Activated T-helper 17 cell treated with anti-CD3 and anti-CD28 coated beads, Interleukin-2, amount 50 U/mL, for 72 hours (primary cell): ENCODE measurements at regions not wholly inside any gene's neighbourhood (a gene's known extent, or its start where the extent isn't known, plus 50 kb on each side); places are given as distances from the start of the nearest gene placed in this dataset.
"Not testable (repeated sequence)": the region's sequence is repeated elsewhere in the genome, so short reads cannot be mapped to it uniquely, and the experiment has no call there.

ENCODE experiments used
- ATAC-seq: fragments of 150-1000 bp; cut with Tn5 transposase; replicated peaks from 2 replicates; pipeline ENCODE4 v1.10.0; 2021; ENCODE audit warnings: mild to moderate bottlenecking, moderate library complexity
- H3K27ac Mint-ChIP-seq: one replicate; pipeline ENCODE4 v1.8.0; 2022; ENCODE audit warnings: mixed read lengths
- H3K27me3 Mint-ChIP-seq: one replicate; pipeline ENCODE4 v1.8.0; 2022; ENCODE audit warnings: mixed read lengths
- H3K36me3 Mint-ChIP-seq: one replicate; pipeline ENCODE4 v1.8.0; 2022; ENCODE audit warnings: low read depth, mild to moderate bottlenecking, mixed read lengths
- H3K4me1 Mint-ChIP-seq: one replicate; pipeline ENCODE4 v1.8.0; 2022; ENCODE audit warnings: mixed read lengths
- H3K4me3 Mint-ChIP-seq: one replicate; pipeline ENCODE4 v1.8.0; 2022; ENCODE audit warnings: mild to moderate bottlenecking, mixed read lengths
- H3K9me3 Mint-ChIP-seq: one replicate; pipeline ENCODE4 v1.8.0; 2022; ENCODE audit warnings: mixed read lengths

- H3K4me3 Mint-ChIP-seq: peak overlapping the region; percentile 56
- no peak for ATAC-seq
These were observed 350.6 kb upstream of the RUNX1 start for GRCh38 chr21:35399706-35400105.

GRCh38 chr21:35399002-35399530 is 350.0 kb upstream of the RUNX1 start:
- H3K4me1 Mint-ChIP-seq: peaks cover 23% of the 10 kb centered on the region
- H3K27me3 Mint-ChIP-seq: no peaks in the 10 kb centered on the region
- no peaks in the 10 kb centered on the region for H3K36me3 Mint-ChIP-seq
- peak overlapping the region; percentile 2 for H3K27ac Mint-ChIP-seq
- H3K9me3 Mint-ChIP-seq: no peaks in the 10 kb centered on the region
- peak overlapping the region; percentile 56 for H3K4me3 Mint-ChIP-seq
- no peak for ATAC-seq

More at GRCh38 chr21:35399706-35400105, 350.6 kb upstream of the RUNX1 start:
- H3K9me3 Mint-ChIP-seq: no peaks in the 10 kb centered on the region
- H3K4me1 Mint-ChIP-seq: peaks cover 23% of the 10 kb centered on the region
- no peaks in the 10 kb centered on the region for H3K27me3 Mint-ChIP-seq
- no peak overlapping the region for H3K27ac Mint-ChIP-seq
- no peaks in the 10 kb centered on the region for H3K36me3 Mint-ChIP-seq

- Mint-ChIP-seq H3K9me3 (no peaks in the 10 kb centered on the region), H3K36me3 (no peaks in the 10 kb centered on the region), H3K27ac (no peak overlapping the region), H3K27me3 (no peaks in the 10 kb centered on the region), H3K4me3 (peak overlapping the region; percentile 56), H3K4me1 (peaks cover 23% of the 10 kb centered on the region)
- ATAC-seq: no peak
These were observed 349.4 kb upstream of the RUNX1 start for GRCh38 chr21:35398346-35398982.

- H3K4me1 Mint-ChIP-seq: peaks cover 23% of the 10 kb centered on the region
- no peaks in the 10 kb centered on the region for H3K27me3 Mint-ChIP-seq
- H3K27ac Mint-ChIP-seq: no peak overlapping the region
- H3K4me3 Mint-ChIP-seq: no peak overlapping the region
- ATAC-seq: no peak
- H3K36me3 Mint-ChIP-seq: no peaks in the 10 kb centered on the region
- no peaks in the 10 kb centered on the region for H3K9me3 Mint-ChIP-seq
These were observed 348.7 kb upstream of the RUNX1 start for GRCh38 chr21:35397781-35398180.

- Mint-ChIP-seq H3K27ac (no peak overlapping the region), H3K9me3 (no peaks in the 10 kb centered on the region), H3K4me1 (peaks cover 23% of the 10 kb centered on the region), H3K27me3 (no peaks in the 10 kb centered on the region), H3K4me3 (no peak overlapping the region), H3K36me3 (no peaks in the 10 kb centered on the region)
- ATAC-seq: no peak
These were observed 347.6 kb upstream of the RUNX1 start for GRCh38 chr21:35396655-35397054.

GRCh38 chr21:35395728-35396127 is 346.6 kb upstream of the RUNX1 start:
- Mint-ChIP-seq H3K27ac (peak overlapping the region; percentile 2), H3K4me3 (no peak overlapping the region), H3K36me3 (no peaks in the 10 kb centered on the region), H3K4me1 (peaks cover 30% of the 10 kb centered on the region), H3K9me3 (no peaks in the 10 kb centered on the region), H3K27me3 (no peaks in the 10 kb centered on the region)
- ATAC-seq: no peak

- Mint-ChIP-seq H3K4me3 (no peak overlapping the region), H3K36me3 (no peaks in the 10 kb centered on the region), H3K9me3 (peaks cover 3% of the 10 kb centered on the region), H3K27me3 (no peaks in the 10 kb centered on the region), H3K4me1 (peaks cover 29% of the 10 kb centered on the region), H3K27ac (no peak overlapping the region)
- peak; percentile 85 for ATAC-seq
These were observed 345.7 kb upstream of the RUNX1 start for GRCh38 chr21:35394634-35395369.

GRCh38 chr21:35394049-35394448 is 344.9 kb upstream of the RUNX1 start:
- Mint-ChIP-seq H3K4me1 (peaks cover 26% of the 10 kb centered on the region), H3K4me3 (no peak overlapping the region), H3K9me3 (peaks cover 3% of the 10 kb centered on the region), H3K36me3 (no peaks in the 10 kb centered on the region), H3K27ac (no peak overlapping the region), H3K27me3 (no peaks in the 10 kb centered on the region)
- no peak for ATAC-seq

GRCh38 chr21:35390013-35390776 is 341.1 kb upstream of the RUNX1 start:
- peak overlapping the region; percentile 75 for H3K27ac Mint-ChIP-seq
- H3K36me3 Mint-ChIP-seq: no peaks in the 10 kb centered on the region
- H3K9me3 Mint-ChIP-seq: peaks cover 7% of the 10 kb centered on the region
- peak; percentile 70 for ATAC-seq
- H3K27me3 Mint-ChIP-seq: no peaks in the 10 kb centered on the region
- peak overlapping the region; percentile 26 for H3K4me3 Mint-ChIP-seq
- H3K4me1 Mint-ChIP-seq: peaks cover 14% of the 10 kb centered on the region

GRCh38 chr21:35386491-35387079 is 337.5 kb upstream of the RUNX1 start:
- H3K27ac Mint-ChIP-seq: no peak overlapping the region
- peaks cover 14% of the 10 kb centered on the region for H3K4me1 Mint-ChIP-seq
- ATAC-seq: peak; percentile 29
- H3K4me3 Mint-ChIP-seq: no peak overlapping the region
- H3K9me3 Mint-ChIP-seq: peaks cover 7% of the 10 kb centered on the region
- no peaks in the 10 kb centered on the region for H3K27me3 Mint-ChIP-seq
- H3K36me3 Mint-ChIP-seq: no peaks in the 10 kb centered on the region

- ATAC-seq: no peak
- no peaks in the 10 kb centered on the region for H3K4me1 Mint-ChIP-seq
- no peak overlapping the region for H3K27ac Mint-ChIP-seq
- no peak overlapping the region for H3K4me3 Mint-ChIP-seq
- H3K36me3 Mint-ChIP-seq: no peaks in the 10 kb centered on the region
- no peaks in the 10 kb centered on the region for H3K27me3 Mint-ChIP-seq
- H3K9me3 Mint-ChIP-seq: peaks cover 4% of the 10 kb centered on the region
These were observed 335.3 kb upstream of the RUNX1 start for GRCh38 chr21:35384375-35384774.

GRCh38 chr21:35382696-35383095 is 333.6 kb upstream of the RUNX1 start:
- H3K4me1 Mint-ChIP-seq: no peaks in the 10 kb centered on the region
- no peaks in the 10 kb centered on the region for H3K27me3 Mint-ChIP-seq
- ATAC-seq: no peak
- H3K27ac Mint-ChIP-seq: no peak overlapping the region
- no peak overlapping the region for H3K4me3 Mint-ChIP-seq
- H3K36me3 Mint-ChIP-seq: no peaks in the 10 kb centered on the region
- no peaks in the 10 kb centered on the region for H3K9me3 Mint-ChIP-seq

- Mint-ChIP-seq H3K4me3 (no peak overlapping the region), H3K36me3 (no peaks in the 10 kb centered on the region), H3K27me3 (no peaks in the 10 kb centered on the region), H3K4me1 (no peaks in the 10 kb centered on the region), H3K27ac (no peak overlapping the region), H3K9me3 (no peaks in the 10 kb centered on the region)
- no peak for ATAC-seq
These were observed 332.7 kb upstream of the RUNX1 start for GRCh38 chr21:35381743-35382310.

GRCh38 chr21:35380304-35380703 is 331.2 kb upstream of the RUNX1 start:
- H3K27ac Mint-ChIP-seq, H3K4me1 Mint-ChIP-seq, H3K36me3 Mint-ChIP-seq, H3K9me3 Mint-ChIP-seq, ATAC-seq, H3K4me3 Mint-ChIP-seq, H3K27me3 Mint-ChIP-seq: not testable (repeated sequence)
